ENCODE measurements at regions not wholly inside any gene's neighbourhood (a gene's known extent, or its start where the extent isn't known, plus 50 kb on each side); places are given as distances from the start of the nearest gene placed in this dataset.

DNA sequence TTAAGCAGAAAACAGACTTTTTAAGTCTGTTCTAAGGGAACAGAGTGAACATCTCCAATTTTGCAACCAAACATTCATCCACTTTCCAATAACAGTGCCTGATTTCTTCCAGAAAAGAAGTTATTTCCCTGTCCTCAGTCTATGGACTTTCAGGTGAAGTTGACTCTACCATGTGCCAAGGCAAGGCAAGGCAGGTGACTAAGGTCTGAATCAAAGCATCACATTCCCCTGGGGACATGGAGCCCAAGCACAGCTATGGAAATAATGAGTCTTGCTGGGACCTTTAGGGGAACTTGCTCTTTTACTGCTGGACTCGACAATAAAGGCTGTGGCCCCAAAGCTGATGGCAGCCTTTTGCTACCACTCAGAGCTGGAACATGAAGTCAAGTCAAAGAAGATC is 182.2 kb downstream of the FGFR2 start:
- H3K27me3 ChIP-seq, result no peaks in the 10 kb centered on the region
- no peaks in the 10 kb centered on the region for H3K36me3 ChIP-seq
- H3K9me3 ChIP-seq, result no peaks in the 10 kb centered on the region
- DNase-seq, result no peak
- FAIRE-seq, result no peak
- no peak overlapping the region for H3K27ac ChIP-seq
- 76 to 85% methylated on average over 1 of the region's 1 CpG for WGBS, 2 donors
- H3K4me3 ChIP-seq, result no peak overlapping the region
- intact Hi-C loops (cut with DNase I), result no loop called here
- TF ChIP-seq, protein P1, sequence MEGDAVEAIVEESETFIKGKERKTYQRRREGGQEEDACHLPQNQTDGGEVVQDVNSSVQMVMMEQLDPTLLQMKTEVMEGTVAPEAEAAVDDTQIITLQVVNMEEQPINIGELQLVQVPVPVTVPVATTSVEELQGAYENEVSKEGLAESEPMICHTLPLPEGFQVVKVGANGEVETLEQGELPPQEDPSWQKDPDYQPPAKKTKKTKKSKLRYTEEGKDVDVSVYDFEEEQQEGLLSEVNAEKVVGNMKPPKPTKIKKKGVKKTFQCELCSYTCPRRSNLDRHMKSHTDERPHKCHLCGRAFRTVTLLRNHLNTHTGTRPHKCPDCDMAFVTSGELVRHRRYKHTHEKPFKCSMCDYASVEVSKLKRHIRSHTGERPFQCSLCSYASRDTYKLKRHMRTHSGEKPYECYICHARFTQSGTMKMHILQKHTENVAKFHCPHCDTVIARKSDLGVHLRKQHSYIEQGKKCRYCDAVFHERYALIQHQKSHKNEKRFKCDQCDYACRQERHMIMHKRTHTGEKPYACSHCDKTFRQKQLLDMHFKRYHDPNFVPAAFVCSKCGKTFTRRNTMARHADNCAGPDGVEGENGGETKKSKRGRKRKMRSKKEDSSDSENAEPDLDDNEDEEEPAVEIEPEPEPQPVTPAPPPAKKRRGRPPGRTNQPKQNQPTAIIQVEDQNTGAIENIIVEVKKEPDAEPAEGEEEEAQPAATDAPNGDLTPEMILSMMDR (IDR thresholded peaks at IDR 0.05), result no peak
- peaks cover 0 to 4% (median 0%) of the 10 kb centered on the region in 3 donors for H3K4me1 ChIP-seq
- no peak for ATAC-seq

- WGBS, 2 donors, result 72 to 82% methylated on average over 2 of the region's 2 CpGs
- no peaks in the 10 kb centered on the region for H3K27me3 ChIP-seq
- peaks cover 0 to 4% (median 0%) of the 10 kb centered on the region in 3 donors for H3K4me1 ChIP-seq
- no peaks in the 10 kb centered on the region for H3K9me3 ChIP-seq
- DNase-seq (no peak), FAIRE-seq (no peak), ATAC-seq (no peak)
- H3K4me3 ChIP-seq, result no peak overlapping the region
- TF ChIP-seq, protein P1 (IDR thresholded peaks at IDR 0.05), result no peak
- H3K36me3 ChIP-seq, result no peaks in the 10 kb centered on the region
- intact Hi-C loops (cut with DNase I), result no loop called here
- H3K27ac ChIP-seq, result no peak overlapping the region
Observed at GRCh38 chr10:121417298-121417697, 180.9 kb downstream of the FGFR2 start.

- DNase-seq (no peak), FAIRE-seq (no peak), ATAC-seq (peak in 1 of 4 donors; percentile 44)
- Histone ChIP-seq H3K4me1 (peaks cover 0 to 4% (median 0%) of the 10 kb centered on the region in 3 donors), H3K27ac (no peak overlapping the region), H3K4me3 (no peak overlapping the region), H3K36me3 (no peaks in the 10 kb centered on the region), H3K9me3 (no peaks in the 10 kb centered on the region), H3K27me3 (no peaks in the 10 kb centered on the region)
- intact Hi-C loops (cut with DNase I), result no loop called here
- 49 to 62% methylated on average over 1 of the region's 1 CpG for WGBS, 2 donors
- TF ChIP-seq, protein P1 (IDR thresholded peaks at IDR 0.05), result no peak
Observed at GRCh38 chr10:121418126-121418777, 180.0 kb downstream of the FGFR2 start.

DNA sequence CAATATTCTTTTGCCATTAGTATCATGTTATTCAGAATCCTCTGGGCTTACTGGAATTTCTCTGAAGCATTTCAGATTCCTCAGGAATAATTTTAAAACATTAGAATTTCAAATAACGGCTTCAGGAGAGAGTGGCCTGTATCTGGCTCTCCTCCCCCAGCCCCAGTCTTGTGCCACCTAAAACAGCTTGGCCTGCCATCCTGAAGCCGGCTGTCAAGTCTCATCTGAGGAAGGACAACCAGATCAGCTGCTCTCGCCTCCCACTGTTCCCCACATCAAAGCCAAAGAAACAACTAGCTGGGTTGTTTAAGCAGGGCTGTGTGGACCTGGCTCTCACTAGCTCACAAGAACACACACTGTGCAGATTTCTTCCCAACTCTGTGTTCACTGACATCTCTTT is 178.2 kb downstream of the FGFR2 start:
- peaks cover 0 to 4% (median 0%) of the 10 kb centered on the region in 3 donors for H3K4me1 ChIP-seq
- TF ChIP-seq, protein P1 (IDR thresholded peaks at IDR 0.05), result no peak
- 68% methylated on average over 3 of the region's 3 CpGs for WGBS, 2 donors
- no peaks in the 10 kb centered on the region for H3K9me3 ChIP-seq
- DNase-seq (no peak), FAIRE-seq (no peak), ATAC-seq (no peak)
- no peaks in the 10 kb centered on the region for H3K27me3 ChIP-seq
- intact Hi-C loops (cut with DNase I), result no loop called here
- no peak overlapping the region for H3K4me3 ChIP-seq
- no peaks in the 10 kb centered on the region for H3K36me3 ChIP-seq
- H3K27ac ChIP-seq, result no peak overlapping the region

DNA sequence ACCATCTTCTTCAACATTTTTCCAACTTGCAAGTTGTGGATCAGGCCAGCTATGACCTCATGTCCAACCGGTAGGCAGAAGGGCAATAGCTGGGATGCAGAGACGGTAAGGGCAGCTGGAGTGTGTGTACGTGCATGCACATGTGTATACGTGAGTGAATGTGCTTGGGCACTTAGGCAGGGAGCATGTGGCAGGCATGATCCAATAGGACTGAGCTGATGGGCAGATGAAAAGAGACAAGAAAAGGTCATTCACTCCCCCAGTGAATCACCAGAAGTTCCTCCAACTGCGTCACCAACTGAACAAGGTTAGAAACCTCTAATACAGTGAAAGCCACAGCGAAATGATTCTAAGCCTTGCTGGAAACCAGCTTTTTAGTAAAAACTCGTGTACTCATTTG is 176.1 kb downstream of the FGFR2 start:
- intact Hi-C loops (cut with DNase I), result no loop called here
- no peak for FAIRE-seq

More for the DNA sequence above, 176.1 kb downstream of the FGFR2 start:
- H3K9me3 ChIP-seq, result no peaks in the 10 kb centered on the region
- ATAC-seq, result no peak
- H3K27me3 ChIP-seq, result no peaks in the 10 kb centered on the region
- TF ChIP-seq, protein P1 (IDR thresholded peaks at IDR 0.05), result no peak
- no peak for DNase-seq
- H3K4me3 ChIP-seq, result no peak overlapping the region
- no peaks in the 10 kb centered on the region for H3K4me1 ChIP-seq
- no peaks in the 10 kb centered on the region for H3K36me3 ChIP-seq
- no peak overlapping the region for H3K27ac ChIP-seq
- WGBS, 2 donors, result 77 to 83% methylated on average over 7 of the region's 7 CpGs
